NCI-H1930 (cell line): ENCODE measurements at regions not wholly inside any gene's neighbourhood (a gene's known extent, or its start where the extent isn't known, plus 50 kb on each side); places are given as distances from the start of the nearest gene placed in this dataset.
"Not testable (repeated sequence)": the region's sequence is repeated elsewhere in the genome, so short reads cannot be mapped to it uniquely, and the experiment has no call there.

Source experiments
- DNase-seq, 2 experiments: peaks; one replicate each; lab custom pipeline; 2025; lab: John Stamatoyannopoulos, UW

- DNase-seq: no peak
These were observed 160.4 kb upstream of the MAFB start for GRCh38 chr20:40849456-40849855.

DNA sequence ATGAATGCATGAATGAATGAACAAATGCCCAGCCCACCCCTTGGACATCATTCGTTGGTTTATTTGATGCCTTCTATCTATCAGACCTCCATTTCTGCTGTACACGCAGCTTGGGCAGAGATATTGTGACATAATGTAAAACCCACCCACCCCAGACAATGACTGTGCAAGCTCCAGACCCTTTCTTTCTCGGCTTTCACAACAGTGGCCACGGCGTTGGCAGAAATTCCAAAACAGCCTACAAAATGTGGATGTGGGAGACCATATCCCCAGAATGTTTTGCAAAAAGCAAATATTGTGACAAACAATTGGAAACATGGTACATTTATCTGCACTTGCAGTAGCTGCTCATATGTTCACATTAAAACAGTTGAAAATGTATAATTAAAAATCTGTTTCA lies 162.0 kb upstream of the MAFB start:
- DNase-seq: no peak

GRCh38 chr20:40855269-40855668 lies 166.2 kb upstream of the MAFB start:
- DNase-seq: no peak

GRCh38 chr20:40856653-40857052 lies 167.6 kb upstream of the MAFB start:
- DNase-seq: no peak

- DNase-seq: no peak
These were observed 168.1 kb upstream of the TOP1 start for GRCh38 chr20:40860487-40860902.

- no peak for DNase-seq
These were observed 167.1 kb upstream of the TOP1 start for GRCh38 chr20:40861427-40862008.

DNA sequence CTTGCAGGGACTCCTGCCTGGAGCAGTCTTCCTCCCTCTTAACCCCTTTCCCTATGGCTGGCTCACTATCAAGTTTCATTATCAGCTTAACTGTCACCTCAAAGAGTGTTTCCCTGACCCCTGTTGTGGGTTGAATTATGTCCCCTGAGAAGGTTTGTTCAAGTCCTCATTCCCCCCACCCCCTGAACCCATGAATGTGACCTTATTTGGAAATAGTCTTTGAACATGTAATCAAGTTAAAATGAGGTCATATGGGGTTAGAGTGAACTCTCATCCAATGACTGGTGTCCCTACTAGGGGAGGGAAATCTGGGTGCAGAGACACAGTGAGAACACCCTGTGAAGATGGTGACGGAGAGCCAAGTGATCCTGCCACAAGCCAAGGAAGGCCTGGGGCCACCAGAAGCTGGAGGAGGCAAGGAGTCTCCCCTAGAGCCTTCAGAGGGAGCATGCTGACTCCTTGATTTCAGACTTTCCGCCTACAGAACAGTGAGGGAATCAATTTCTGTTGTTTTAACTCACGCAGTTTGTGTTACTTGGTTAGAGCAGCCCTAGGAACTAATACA lies 165.2 kb upstream of the TOP1 start:
- no peak for DNase-seq

GRCh38 chr20:40864470-40864869 lies 164.2 kb upstream of the TOP1 start:
- no peak for DNase-seq

DNA sequence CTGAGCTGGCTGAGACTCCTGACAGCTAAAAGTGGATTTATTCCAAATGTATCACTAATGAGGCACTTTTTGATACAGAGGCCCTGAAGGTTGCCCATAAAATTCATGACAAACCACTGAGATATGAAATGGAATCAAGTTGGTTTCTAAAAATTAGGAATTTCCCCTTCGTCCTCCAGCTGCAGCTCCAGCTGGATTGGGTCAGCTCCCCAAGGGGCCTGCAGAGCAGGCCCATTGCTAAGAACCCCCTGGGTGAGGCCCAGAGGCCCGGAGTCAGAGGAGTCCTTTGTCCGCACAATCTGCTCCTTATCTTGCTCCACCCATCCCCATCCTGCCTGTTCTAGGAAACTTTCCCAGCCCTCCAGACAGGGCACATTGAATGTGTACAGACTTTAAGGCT lies 163.5 kb upstream of the TOP1 start:
- no peak for DNase-seq

- DNase-seq: no peak
These were observed 162.6 kb upstream of the TOP1 start for GRCh38 chr20:40866056-40866455.

DNA sequence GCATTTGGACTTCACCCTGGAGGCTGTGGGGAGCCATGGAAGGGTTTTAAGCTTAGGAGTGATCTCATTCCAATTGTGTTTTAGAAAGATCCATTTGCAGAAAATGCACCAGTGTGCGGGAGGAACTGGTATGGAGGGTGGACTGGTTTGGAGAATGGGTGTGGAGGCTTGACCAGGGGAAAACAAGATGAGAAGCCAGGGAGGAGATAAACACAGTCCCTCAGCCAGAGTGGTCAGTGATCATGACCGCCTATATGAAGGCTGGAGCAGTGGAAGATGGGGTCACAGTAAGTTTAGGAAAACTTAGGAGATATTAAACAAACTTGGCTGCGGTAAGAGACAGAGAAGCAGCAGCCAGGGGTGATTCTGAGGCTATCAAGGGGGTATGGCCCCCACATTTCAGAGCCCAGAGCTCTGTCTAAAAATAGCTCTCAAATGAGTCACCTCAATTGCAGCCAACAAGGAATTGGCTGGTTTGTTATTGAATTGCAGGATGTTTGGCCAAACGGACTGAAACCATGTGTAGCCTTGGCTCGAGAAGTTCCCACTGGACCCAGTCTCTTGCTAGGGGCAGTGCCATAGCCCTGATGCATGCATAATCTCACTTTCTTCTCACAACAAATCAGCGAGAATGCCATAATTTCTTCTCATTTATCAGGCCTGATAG lies 159.9 kb upstream of the TOP1 start:
- no peak for DNase-seq

GRCh38 chr20:40869218-40870147 lies 159.1 kb upstream of the TOP1 start:
- no peak for DNase-seq

DNA sequence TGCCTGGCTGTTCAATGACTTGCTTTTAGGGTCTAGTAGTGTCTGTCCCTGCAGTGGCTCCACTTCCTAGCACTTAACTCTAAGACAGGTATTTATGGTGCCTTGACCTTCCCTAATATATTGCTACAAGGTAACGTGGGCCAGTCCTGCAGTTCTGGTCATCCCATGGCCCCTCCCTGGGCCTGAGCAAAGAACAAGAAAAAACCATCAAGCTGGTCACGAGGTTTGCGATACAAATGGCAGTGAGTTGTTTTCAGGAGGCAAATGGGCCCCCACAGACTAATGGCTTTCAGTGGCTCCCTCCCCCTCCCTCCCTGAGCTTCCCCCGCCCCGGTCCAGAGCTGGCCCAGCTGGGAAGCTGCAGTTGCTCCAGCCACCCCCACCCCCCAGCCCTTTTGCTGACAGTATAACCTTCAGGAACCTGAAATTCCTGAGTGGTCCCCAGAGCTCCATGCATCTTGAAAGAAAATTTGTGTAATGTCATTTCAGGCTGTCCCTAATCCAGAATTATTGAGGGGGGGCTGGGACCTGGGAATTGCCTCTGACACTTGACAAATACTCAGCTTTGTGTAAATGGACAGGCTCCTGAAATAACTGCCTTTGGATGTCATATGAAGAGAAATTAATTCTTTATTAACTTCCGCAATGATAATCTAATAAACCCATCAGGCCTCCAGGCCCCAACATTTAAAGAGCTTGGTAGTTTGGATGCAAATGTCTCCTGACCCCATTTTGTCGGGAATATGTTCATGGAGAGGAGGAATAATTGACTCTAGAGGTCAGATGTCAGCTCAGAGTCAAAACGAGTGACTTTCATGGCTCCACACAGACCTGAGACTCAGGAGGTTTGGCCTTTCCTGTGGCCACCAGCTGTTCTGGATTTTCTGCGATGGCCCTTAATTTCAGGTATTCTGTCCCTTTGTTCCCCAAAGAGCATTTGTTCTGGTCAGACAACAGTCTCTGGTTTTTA lies 153.2 kb upstream of the TOP1 start:
- no peak for DNase-seq

- DNase-seq: not testable (repeated sequence)
These were observed 150.5 kb upstream of the TOP1 start for GRCh38 chr20:40878099-40878498.

GRCh38 chr20:40880063-40880728 lies 148.4 kb upstream of the TOP1 start:
- DNase-seq: no peak

GRCh38 chr20:40880729-40881109 lies 147.9 kb upstream of the TOP1 start:
- no peak for DNase-seq

DNA sequence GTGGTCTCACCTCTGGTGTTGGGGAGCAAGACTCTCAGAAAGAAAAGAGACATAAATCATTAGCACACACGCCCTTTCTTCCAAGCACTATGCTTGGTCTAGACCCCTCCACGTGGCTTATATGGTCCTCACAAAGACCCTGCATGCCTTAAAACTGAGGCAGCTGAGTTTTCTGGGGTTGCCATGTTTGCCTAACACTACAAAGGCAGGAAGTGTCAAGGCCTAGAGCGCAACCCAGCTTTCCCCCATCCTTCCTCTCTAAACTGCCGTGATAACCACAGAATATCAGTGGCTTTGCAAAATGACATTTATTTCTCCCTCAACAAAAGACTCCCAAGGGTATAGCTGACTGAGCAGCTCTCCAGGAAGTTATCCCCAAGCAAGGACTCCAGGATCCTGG lies 146.5 kb upstream of the TOP1 start:
- DNase-seq: no peak

DNA sequence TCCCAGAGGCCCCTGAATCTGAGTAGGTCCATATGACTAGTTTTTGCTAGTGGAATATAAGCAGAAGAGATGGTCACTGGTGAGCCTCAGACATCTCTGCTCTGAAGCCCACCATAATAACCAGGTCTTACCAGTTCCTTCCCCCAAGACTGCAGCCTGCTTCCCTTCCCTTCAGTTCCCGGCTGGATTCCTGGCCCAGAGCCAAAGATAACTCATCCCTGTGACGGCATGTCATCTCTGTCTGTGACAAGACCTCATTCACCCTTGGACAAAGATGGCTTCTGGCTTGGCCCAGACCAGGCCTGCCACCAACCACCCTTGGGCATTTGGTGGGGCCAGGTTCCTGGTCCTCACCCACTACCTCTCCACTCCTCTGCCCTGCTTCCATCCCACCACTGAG lies 145.5 kb upstream of the TOP1 start:
- no peak for DNase-seq

GRCh38 chr20:40887105-40887504 lies 141.5 kb upstream of the TOP1 start:
- no peak for DNase-seq

DNA sequence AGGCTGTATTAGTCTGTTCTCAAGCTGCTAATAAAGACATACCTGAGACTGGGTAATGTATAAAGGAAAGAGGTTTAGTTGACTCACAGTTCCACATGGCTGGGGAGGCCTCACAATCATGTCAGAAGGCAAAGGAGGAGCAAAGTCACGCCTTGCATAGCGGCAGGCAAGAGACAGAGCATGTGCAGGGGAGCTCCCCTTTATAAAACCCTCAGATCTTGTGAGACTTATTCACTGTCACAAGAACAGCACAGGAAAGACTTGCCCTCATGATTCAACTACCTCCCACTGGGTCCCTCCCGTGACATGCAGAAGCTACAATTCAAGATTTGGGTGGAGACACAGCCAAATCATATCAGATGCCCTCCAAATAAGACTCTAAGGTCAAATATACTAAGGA lies 139.4 kb upstream of the TOP1 start:
- DNase-seq: not testable (repeated sequence)

- no peak for DNase-seq
These were observed 138.4 kb upstream of the TOP1 start for GRCh38 chr20:40890181-40890580.
